ENCODE measurements at regions not wholly inside any gene's neighbourhood (a gene's known extent, or its start where the extent isn't known, plus 50 kb on each side); places are given as distances from the start of the nearest gene placed in this dataset.

DNA sequence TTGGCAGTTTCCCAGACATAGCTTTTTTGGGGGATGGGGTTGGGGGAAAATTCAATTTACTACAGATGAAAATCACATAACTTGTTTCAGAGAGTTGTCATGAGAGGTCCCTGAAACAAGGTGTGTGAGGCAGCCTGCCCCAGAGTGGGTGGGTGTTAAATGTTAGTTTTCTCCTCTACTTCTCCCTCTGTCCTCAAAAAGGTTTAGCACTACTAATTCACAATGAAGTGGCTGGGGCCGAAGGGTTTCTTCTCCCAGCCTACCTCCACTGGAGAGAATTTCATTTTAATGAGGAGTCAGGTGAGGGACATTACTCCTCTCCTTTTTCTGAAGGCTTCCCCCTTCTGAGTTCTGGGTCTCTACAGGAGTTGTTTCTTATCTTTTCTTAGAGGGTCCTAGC, 103.3 kb downstream of the C1orf94 start:
- Histone ChIP-seq H3K4me3 (no peak overlapping the region), H3K27ac (no peak overlapping the region), H3K9me3 (ENCODE audit: low read depth) (no peaks in the 10 kb centered on the region), H3K4me1 (ENCODE audit: low read depth) (no peaks in the 10 kb centered on the region), H3K27me3 (peaks cover 7% of the 10 kb centered on the region), H3K36me3 (no peaks in the 10 kb centered on the region)
- no peak for TF ChIP-seq CTCF (IDR thresholded peaks at IDR 0.05; ENCODE audit: low read depth, low read length)
- no peak for DNase-seq (ENCODE audit: low read depth in 1 of 2, low spot score in 1 of 2)

DNA sequence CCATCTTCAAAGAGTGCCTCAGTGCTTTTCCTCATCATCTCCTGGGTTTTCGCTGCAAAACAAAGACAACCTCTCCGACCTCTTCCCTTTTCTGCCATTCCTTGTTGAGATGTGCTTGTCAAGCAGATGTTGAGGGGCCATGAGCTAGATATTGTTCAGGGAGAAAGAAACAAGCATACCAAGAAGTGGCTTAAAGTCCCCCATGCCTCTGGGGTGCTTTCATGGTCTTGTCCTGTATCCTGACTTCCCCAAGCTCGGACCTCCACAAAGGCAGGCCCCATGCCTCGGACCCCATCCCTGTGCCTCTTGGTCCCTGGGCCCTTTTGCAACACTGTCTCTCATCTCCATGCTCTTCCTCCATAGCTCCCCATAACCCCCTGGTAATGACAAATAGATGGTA, 103.8 kb downstream of the C1orf94 start:
- Histone ChIP-seq H3K4me1 (ENCODE audit: low read depth) (no peaks in the 10 kb centered on the region), H3K27ac (no peak overlapping the region), H3K36me3 (no peaks in the 10 kb centered on the region), H3K9me3 (ENCODE audit: low read depth) (no peaks in the 10 kb centered on the region), H3K4me3 (no peak overlapping the region), H3K27me3 (peaks cover 7% of the 10 kb centered on the region)
- TF ChIP-seq CTCF (IDR thresholded peaks at IDR 0.05; ENCODE audit: low read depth, low read length): no peak
- no peak for DNase-seq (ENCODE audit: low read depth in 1 of 2, low spot score in 1 of 2)

DNA sequence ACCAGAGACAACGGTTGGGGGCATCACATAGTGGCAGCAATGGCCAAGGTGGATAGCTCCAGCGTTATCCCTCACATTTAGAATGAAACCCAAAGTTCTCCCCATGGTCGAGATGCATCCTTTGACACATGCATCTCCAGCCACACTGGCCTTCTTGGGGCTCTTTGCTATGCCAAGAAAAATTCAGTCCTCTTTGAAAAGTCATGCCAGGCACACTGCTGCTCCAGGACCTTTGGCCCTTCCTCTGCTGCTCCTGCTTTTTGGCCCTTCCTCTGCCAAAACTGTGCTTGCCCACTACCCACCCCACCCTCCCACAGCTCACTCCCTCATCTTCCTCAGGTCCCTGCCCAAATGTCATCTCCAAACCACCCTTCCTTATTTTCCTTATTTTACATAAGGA, 106.4 kb downstream of the C1orf94 start:
- H3K27ac ChIP-seq: no peak overlapping the region
- no peaks in the 10 kb centered on the region for H3K9me3 ChIP-seq (ENCODE audit: low read depth)
- no peak for DNase-seq (ENCODE audit: low read depth in 1 of 2, low spot score in 1 of 2)
- no peaks in the 10 kb centered on the region for H3K36me3 ChIP-seq
- H3K4me1 ChIP-seq (ENCODE audit: low read depth): no peaks in the 10 kb centered on the region
- H3K27me3 ChIP-seq: peaks cover 7% of the 10 kb centered on the region
- no peak overlapping the region for H3K4me3 ChIP-seq
- TF ChIP-seq CTCF (IDR thresholded peaks at IDR 0.05; ENCODE audit: low read depth, low read length): no peak

- Histone ChIP-seq H3K9me3 (ENCODE audit: low read depth) (no peaks in the 10 kb centered on the region), H3K27me3 (peaks cover 11% of the 10 kb centered on the region), H3K36me3 (no peaks in the 10 kb centered on the region), H3K27ac (no peak overlapping the region), H3K4me1 (ENCODE audit: low read depth) (no peaks in the 10 kb centered on the region), H3K4me3 (no peak overlapping the region)
- TF ChIP-seq CTCF (IDR thresholded peaks at IDR 0.05; ENCODE audit: low read depth, low read length): no peak
- DNase-seq (ENCODE audit: low read depth in 1 of 2, low spot score in 1 of 2): no peak
Observed at GRCh38 chr1:34286511-34286910, 109.8 kb downstream of the C1orf94 start.

DNA sequence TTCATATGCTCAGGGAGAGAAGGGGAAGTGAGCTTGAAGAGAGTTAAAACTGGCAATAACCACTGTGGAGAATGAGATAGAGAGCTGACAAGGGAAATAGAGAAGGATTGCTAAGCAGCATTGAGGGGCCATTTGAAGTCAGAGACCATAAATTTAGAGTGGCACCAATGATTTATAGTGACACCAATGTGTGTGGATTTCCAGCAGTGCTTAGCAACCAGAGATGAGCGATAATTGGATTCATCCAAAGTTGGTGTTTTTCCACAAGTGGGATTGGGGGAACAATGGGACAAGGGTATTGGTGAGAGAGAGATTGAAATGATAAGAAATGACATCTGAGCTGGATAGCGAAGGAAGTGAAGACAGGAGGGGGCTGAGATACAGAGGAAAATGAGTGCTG, 114.1 kb downstream of the C1orf94 start:
- no peaks in the 10 kb centered on the region for H3K9me3 ChIP-seq (ENCODE audit: low read depth)
- H3K27ac ChIP-seq: no peak overlapping the region
- no peak overlapping the region for H3K4me3 ChIP-seq
- no peak for DNase-seq (ENCODE audit: low read depth in 1 of 2, low spot score in 1 of 2)
- no peak for TF ChIP-seq CTCF (IDR thresholded peaks at IDR 0.05; ENCODE audit: low read depth, low read length)
- peaks cover 11% of the 10 kb centered on the region for H3K27me3 ChIP-seq
- H3K4me1 ChIP-seq (ENCODE audit: low read depth): no peaks in the 10 kb centered on the region
- H3K36me3 ChIP-seq: no peaks in the 10 kb centered on the region

DNA sequence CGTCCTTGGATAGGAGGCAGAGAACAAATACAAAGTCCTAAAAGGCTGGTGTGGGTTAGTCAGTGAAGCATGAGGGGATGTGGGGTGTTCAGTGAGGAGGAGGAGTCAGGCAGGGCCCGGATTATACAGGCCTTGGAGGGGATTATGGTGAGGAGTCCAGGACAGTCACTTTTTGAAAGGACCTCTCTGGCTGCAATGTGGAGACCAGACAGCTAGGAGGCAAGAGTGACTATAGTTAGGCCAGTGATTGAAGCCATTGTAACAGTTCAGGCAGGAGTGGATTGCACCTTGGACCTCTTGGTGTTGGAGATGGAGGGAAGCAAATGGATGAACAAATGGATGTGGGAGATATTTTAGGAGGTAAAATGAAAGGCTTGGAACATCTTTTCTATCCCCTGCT, 115.8 kb downstream of the C1orf94 start:
- Histone ChIP-seq H3K36me3 (no peaks in the 10 kb centered on the region), H3K4me3 (no peak overlapping the region), H3K4me1 (ENCODE audit: low read depth) (no peaks in the 10 kb centered on the region), H3K27me3 (peaks cover 11% of the 10 kb centered on the region), H3K27ac (no peak overlapping the region), H3K9me3 (ENCODE audit: low read depth) (no peaks in the 10 kb centered on the region)
- TF ChIP-seq CTCF (IDR thresholded peaks at IDR 0.05; ENCODE audit: low read depth, low read length): no peak
- no peak for DNase-seq (ENCODE audit: low read depth in 1 of 2, low spot score in 1 of 2)
